Parathyroid adenoma (tissue), 2 donors: ENCODE measurements at regions not wholly inside any gene's neighbourhood (a gene's known extent, or its start where the extent isn't known, plus 50 kb on each side); places are given as distances from the start of the nearest gene placed in this dataset.

ENCODE experiments used
- H2AFZ ChIP-seq: fragments of 300-600 bp; sonication (generic); one replicate; pipeline ENCODE4 v1.7.0; 2017; ENCODE audit warnings: antibody characterized with exemption, mild to moderate bottlenecking
- H3K27ac ChIP-seq: fragments of 300-600 bp; sonication (generic); one replicate; pipeline ENCODE4 v1.7.0; 2017
- H3K27me3 ChIP-seq: fragments of 300-600 bp; sonication (generic); one replicate; pipeline ENCODE4 v1.7.0; 2017; ENCODE audit warnings: low read length; ENCODE audit not compliant: control insufficient read depth, insufficient read depth
- H3K36me3 ChIP-seq: fragments of 300-600 bp; sonication (generic); one replicate; pipeline ENCODE4 v1.7.0; 2017; ENCODE audit warnings: low read length; ENCODE audit not compliant: control insufficient read depth, insufficient read depth
- H3K4me1 ChIP-seq: fragments of 300-600 bp; sonication (generic); one replicate; pipeline ENCODE4 v1.7.0; 2017; ENCODE audit warnings: control low read depth
- H3K4me2 ChIP-seq: fragments of 300-600 bp; sonication (generic); one replicate; pipeline ENCODE4 v1.7.0; 2017; ENCODE audit warnings: low read length
- H3K4me3 ChIP-seq: fragments of 300-600 bp; sonication (generic); one replicate; pipeline ENCODE4 v1.7.0; 2017; ENCODE audit warnings: low read depth, low read length
- H3K79me2 ChIP-seq: fragments of 300-600 bp; sonication (generic); one replicate; pipeline ENCODE4 v1.7.0; 2017; ENCODE audit warnings: control low read depth
- H3K9ac ChIP-seq: fragments of 300-600 bp; sonication (generic); one replicate; pipeline ENCODE4 v1.7.0; 2017; ENCODE audit warnings: mild to moderate bottlenecking
- H3K9me3 ChIP-seq: fragments of 300-600 bp; sonication (generic); one replicate; pipeline ENCODE4 v1.7.0; 2017; ENCODE audit warnings: low read length; ENCODE audit not compliant: control insufficient read depth
- CTCF ChIP-seq: fragments of 300-600 bp; sonication (generic); IDR thresholded peaks from one replicate; pipeline ENCODE4 v1.7.0; 2017; ENCODE audit warnings: antibody characterized with exemption, mild to moderate bottlenecking
- donor health status: primary hyperparathyroidism.

- TF ChIP-seq CTCF, result no peak
- no peaks in the 10 kb centered on the region for H3K4me1 ChIP-seq
- no peak overlapping the region for H3K4me3 ChIP-seq
- H3K36me3 ChIP-seq, result no peaks in the 10 kb centered on the region
- no peak overlapping the region for H3K4me2 ChIP-seq
- no peaks in the 10 kb centered on the region for H3K9me3 ChIP-seq
- no peaks in the 10 kb centered on the region for H3K79me2 ChIP-seq
- no peak overlapping the region for H2AFZ ChIP-seq
- no peak overlapping the region for H3K27ac ChIP-seq
- no peaks in the 10 kb centered on the region for H3K27me3 ChIP-seq
- H3K9ac ChIP-seq, result no peak overlapping the region
Observed at GRCh38 chr6:6801005-6801335, 212.4 kb downstream of the LY86 start.

GRCh38 chr6:6801635-6802218, 213.2 kb downstream of the LY86 start:
- TF ChIP-seq CTCF, result no peak
- H3K9me3 ChIP-seq, result no peaks in the 10 kb centered on the region
- H3K4me3 ChIP-seq, result no peak overlapping the region
- no peaks in the 10 kb centered on the region for H3K27me3 ChIP-seq
- H3K79me2 ChIP-seq, result no peaks in the 10 kb centered on the region
- H3K27ac ChIP-seq, result no peak overlapping the region
- H3K9ac ChIP-seq, result no peak overlapping the region
- H3K4me1 ChIP-seq, result no peaks in the 10 kb centered on the region
- no peak overlapping the region for H3K4me2 ChIP-seq
- H2AFZ ChIP-seq, result no peak overlapping the region
- no peaks in the 10 kb centered on the region for H3K36me3 ChIP-seq

GRCh38 chr6:6803180-6803977, 214.9 kb downstream of the LY86 start:
- Histone ChIP-seq H3K4me1 (no peaks in the 10 kb centered on the region), H3K27ac (no peak overlapping the region), H3K36me3 (no peaks in the 10 kb centered on the region), H3K9me3 (no peaks in the 10 kb centered on the region), H3K79me2 (no peaks in the 10 kb centered on the region), H2AFZ (no peak overlapping the region), H3K4me2 (no peak overlapping the region), H3K27me3 (no peaks in the 10 kb centered on the region), H3K4me3 (no peak overlapping the region), H3K9ac (no peak overlapping the region)
- no peak for TF ChIP-seq CTCF

- H3K27me3 ChIP-seq, result no peaks in the 10 kb centered on the region
- TF ChIP-seq CTCF, result no peak
- H3K27ac ChIP-seq, result no peak overlapping the region
- H2AFZ ChIP-seq, result no peak overlapping the region
- no peaks in the 10 kb centered on the region for H3K36me3 ChIP-seq
- H3K4me1 ChIP-seq, result no peaks in the 10 kb centered on the region
- no peak overlapping the region for H3K4me3 ChIP-seq
- H3K79me2 ChIP-seq, result no peaks in the 10 kb centered on the region
- no peak overlapping the region for H3K9ac ChIP-seq
- H3K4me2 ChIP-seq, result no peak overlapping the region
- H3K9me3 ChIP-seq, result no peaks in the 10 kb centered on the region
Observed at GRCh38 chr6:6804843-6805615, 216.5 kb downstream of the LY86 start.
